Choroid plexus epithelial cell (primary cell): ENCODE measurements at regions not wholly inside any gene's neighbourhood (a gene's known extent, or its start where the extent isn't known, plus 50 kb on each side); places are given as distances from the start of the nearest gene placed in this dataset.
"Not testable (repeated sequence)": the region's sequence is repeated elsewhere in the genome, so short reads cannot be mapped to it uniquely, and the experiment has no call there.

Experiments used
- DNase-seq: peaks from one replicate; pipeline ENCODE4 v3.0.0-alpha.2; 2010; ENCODE audit warnings: low read depth
- H3K4me3 ChIP-seq: 2 replicates; pipeline ENCODE4 v1.5.1; 2011; ENCODE audit warnings: low read depth, mild to moderate bottlenecking, control low read depth, low read length, moderate library complexity
- TF ChIP-seq, protein P1 (sequence below): conservative IDR thresholded peaks from 2 replicates; pipeline ENCODE4 v1.5.1; 2011; ENCODE audit warnings: low read depth, mild to moderate bottlenecking, control low read depth, inconsistent platforms, low read length, moderate library complexity

DNA sequence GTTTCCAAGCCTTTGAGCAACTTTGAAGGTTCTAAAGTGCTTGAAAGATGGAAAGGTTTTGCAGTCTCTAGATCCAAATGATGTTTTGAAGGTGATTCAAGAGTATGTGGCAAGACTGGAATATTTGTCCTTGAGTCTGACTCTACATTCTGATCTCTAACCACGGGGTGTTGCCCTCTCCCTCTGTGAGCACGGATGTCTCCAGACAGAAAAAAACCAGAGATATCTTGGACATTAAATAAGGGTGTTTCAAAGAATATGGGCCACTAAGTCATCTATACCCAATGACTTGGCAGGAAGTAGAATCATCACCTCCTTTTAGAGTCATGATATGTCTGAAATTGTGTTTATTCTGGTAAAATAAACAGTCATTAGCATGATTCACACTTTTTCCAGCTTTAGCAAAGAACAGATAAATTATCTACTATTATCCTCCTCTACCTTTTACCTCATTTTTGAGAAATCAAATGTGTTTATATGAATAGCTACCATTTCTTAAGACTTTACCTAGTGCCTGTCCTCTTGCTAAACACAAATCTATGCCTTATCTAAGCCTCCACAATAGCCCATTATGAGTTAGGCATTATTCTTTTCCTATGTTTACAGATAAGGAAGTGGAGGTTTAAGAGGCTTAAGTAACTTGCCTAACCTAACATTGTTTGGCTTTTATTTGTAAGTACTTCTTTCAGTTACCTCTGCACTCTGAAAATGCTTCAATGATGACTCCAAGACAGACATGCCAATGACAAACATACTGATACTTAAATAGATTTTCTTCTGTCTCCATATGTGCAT is 384.4 kb downstream of the BMP2 start:
- no peak overlapping the region for H3K4me3 ChIP-seq
- TF ChIP-seq, protein P1, sequence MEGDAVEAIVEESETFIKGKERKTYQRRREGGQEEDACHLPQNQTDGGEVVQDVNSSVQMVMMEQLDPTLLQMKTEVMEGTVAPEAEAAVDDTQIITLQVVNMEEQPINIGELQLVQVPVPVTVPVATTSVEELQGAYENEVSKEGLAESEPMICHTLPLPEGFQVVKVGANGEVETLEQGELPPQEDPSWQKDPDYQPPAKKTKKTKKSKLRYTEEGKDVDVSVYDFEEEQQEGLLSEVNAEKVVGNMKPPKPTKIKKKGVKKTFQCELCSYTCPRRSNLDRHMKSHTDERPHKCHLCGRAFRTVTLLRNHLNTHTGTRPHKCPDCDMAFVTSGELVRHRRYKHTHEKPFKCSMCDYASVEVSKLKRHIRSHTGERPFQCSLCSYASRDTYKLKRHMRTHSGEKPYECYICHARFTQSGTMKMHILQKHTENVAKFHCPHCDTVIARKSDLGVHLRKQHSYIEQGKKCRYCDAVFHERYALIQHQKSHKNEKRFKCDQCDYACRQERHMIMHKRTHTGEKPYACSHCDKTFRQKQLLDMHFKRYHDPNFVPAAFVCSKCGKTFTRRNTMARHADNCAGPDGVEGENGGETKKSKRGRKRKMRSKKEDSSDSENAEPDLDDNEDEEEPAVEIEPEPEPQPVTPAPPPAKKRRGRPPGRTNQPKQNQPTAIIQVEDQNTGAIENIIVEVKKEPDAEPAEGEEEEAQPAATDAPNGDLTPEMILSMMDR = no peak
- DNase-seq = peak; percentile 67

DNA sequence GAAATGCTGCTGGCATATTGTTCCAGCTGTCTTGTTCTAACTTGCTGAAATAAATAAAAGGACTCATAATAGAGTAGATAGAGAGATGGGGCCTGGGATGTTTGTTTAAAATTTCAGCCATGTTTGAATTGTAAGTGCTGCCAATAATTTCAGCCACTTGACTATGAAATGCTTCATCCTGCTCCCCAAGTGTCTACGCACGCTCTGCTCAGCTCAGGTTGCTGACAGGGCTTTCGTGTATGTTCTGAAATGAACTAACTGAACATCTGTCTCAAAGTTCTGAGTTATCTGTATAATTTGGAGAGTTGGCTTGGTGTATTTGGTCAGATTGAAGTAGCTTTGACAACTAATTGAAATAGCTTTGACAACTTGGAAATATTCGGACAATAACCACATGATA is 387.8 kb downstream of the BMP2 start:
- DNase-seq = no peak
- TF ChIP-seq, protein P1 = no peak
- H3K4me3 ChIP-seq = no peak overlapping the region

- no peak overlapping the region for H3K4me3 ChIP-seq
- DNase-seq = no peak
- TF ChIP-seq, protein P1 = no peak
Measured at GRCh38 chr20:7155794-7156193, 388.3 kb downstream of the BMP2 start.

GRCh38 chr20:7159903-7160302 is 392.4 kb downstream of the BMP2 start:
- TF ChIP-seq, protein P1 = no peak
- DNase-seq = peak; percentile 52

DNA sequence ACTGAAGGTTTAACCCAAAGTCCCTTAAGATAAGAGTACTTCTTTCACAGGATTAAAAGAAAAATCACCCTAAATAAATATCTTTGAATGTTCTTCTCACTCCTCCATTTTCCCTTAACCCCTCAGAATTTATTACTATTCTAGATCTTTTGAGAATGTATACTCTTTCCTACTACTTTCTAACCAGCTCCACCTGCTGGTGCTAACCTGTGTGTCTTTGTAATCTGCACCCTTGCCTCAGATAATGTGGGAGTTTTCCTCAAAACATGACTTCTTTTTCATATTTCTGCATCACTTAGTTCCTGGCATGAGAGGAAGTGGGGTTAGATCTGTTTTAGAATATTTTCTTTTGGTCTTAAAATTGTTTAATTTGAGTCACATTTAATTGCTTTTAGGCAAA is 394.2 kb downstream of the BMP2 start:
- TF ChIP-seq, protein P1 = peak; percentile 72
- DNase-seq = peak; percentile 67
- no peak overlapping the region for H3K4me3 ChIP-seq

More at GRCh38 chr20:7159903-7160302, 392.4 kb downstream of the BMP2 start:
- H3K4me3 ChIP-seq = no peak overlapping the region

GRCh38 chr20:7171911-7172310 is 404.4 kb downstream of the BMP2 start:
- peak; percentile 94 for DNase-seq
- no peak overlapping the region for H3K4me3 ChIP-seq
- TF ChIP-seq, protein P1 = peak; percentile 10

- TF ChIP-seq, protein P1 = no peak
- no peak for DNase-seq
- H3K4me3 ChIP-seq = no peak overlapping the region
Measured at GRCh38 chr20:7174554-7174953, 407.1 kb downstream of the BMP2 start.

DNA sequence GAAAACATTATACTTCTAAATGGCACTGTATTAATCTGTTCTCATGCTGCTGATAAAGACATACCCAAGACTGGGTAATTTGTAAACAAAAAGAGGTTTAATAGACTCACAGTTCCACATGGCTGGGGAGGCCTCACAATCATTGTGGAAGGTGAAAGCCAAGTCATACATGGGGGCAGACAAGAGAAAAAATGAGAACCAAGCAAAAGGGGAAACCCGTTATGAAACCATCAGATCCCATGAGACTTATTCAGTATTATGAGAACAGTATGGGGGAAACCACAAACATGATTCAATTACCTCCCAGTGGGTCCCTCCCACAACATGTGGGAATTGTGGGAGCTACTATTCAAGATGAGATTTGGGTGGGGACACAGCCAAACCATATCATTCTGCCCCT is 408.3 kb downstream of the BMP2 start:
- H3K4me3 ChIP-seq = not testable (repeated sequence)
- DNase-seq = peak; percentile 29
